Panc1 (cell line): ENCODE measurements at regions not wholly inside any gene's neighbourhood (a gene's known extent, or its start where the extent isn't known, plus 50 kb on each side); places are given as distances from the start of the nearest gene placed in this dataset.

Source experiments
- ATAC-seq: fragments of 200-7000 bp; cut with Tn5 transposase; 2 replicates; pipeline ENCODE4 v1.9.1; 2020; ENCODE audit warnings: mild to moderate bottlenecking, moderate library complexity
- BruUV-seq: library from RNA; stranded (reverse); fragments of 400-500 nt; replicated peaks from 2 replicates; lab custom pipeline; 2021; lab: Mats Ljungman, UMichigan
- CTCF ChIA-PET: fragments of 300-600 bp; sonication (Branson Sonifier 250); formaldehyde crosslinking; loops from one replicate; lab custom pipeline; 2022; ENCODE audit warnings: antibody characterized with exemption; lab: Charles Lee
- POLR2A ChIA-PET: fragments of 300-600 bp; sonication (Branson Sonifier 250); formaldehyde crosslinking; loops from one replicate; lab custom pipeline; 2022; ENCODE audit warnings: antibody characterized with exemption; lab: Charles Lee
- DNase-seq: peaks from one replicate; pipeline ENCODE4 v3.0.0-alpha.2; 2010; ENCODE audit warnings: low read depth, low spot score
- H3K27ac ChIP-seq: 2 replicates; pipeline ENCODE4 v1.5.1; 2011; ENCODE audit warnings: mild to moderate bottlenecking, low read length, inconsistent platforms
- H3K27me3 ChIP-seq: fragments of 200-500 bp; sonication (Bioruptor generic); 2 replicates; pipeline ENCODE4 v1.6.0; 2014; ENCODE audit warnings: low read length, inconsistent platforms; ENCODE audit not compliant: control insufficient read depth, insufficient read depth
- H3K36me3 ChIP-seq: fragments of 200-500 bp; sonication (Bioruptor generic); 2 replicates; pipeline ENCODE4 v1.5.1; 2014; ENCODE audit warnings: inconsistent platforms, mild to moderate bottlenecking, low read length, moderate library complexity; ENCODE audit not compliant: control insufficient read depth, insufficient read depth
- H3K4me1 ChIP-seq: 2 replicates; pipeline ENCODE4 v1.5.1; 2011; ENCODE audit warnings: inconsistent platforms, mild to moderate bottlenecking, low read length, moderate library complexity; ENCODE audit not compliant: control insufficient read depth, insufficient read depth
- H3K4me3 ChIP-seq, 2 experiments: 2 replicates each; pipeline ENCODE4 v1.5.1; 2011 to 2012; ENCODE audit warnings: low read depth in 2 of 2, low read length in 2 of 2, mild to moderate bottlenecking in 2 of 2, inconsistent platforms in 1 of 2, moderate library complexity in 1 of 2
- H3K9me3 ChIP-seq: fragments of 200-500 bp; sonication (Bioruptor generic); 2 replicates; pipeline ENCODE4 v1.5.1; 2014; ENCODE audit warnings: low read depth, mild to moderate bottlenecking, inconsistent platforms, low read length, moderate library complexity; ENCODE audit not compliant: control insufficient read depth, insufficient read depth
- POLR2AphosphoS5 ChIP-seq: IDR thresholded peaks from 2 replicates; pipeline ENCODE4 v1.6.1; 2012; ENCODE audit warnings: mild to moderate bottlenecking, low read depth, low read length, moderate library complexity
- REST ChIP-seq, 2 experiments: IDR thresholded peaks; 2 replicates each; pipeline ENCODE4 v1.6.1; 2011 to 2012; ENCODE audit warnings: low read depth in 2 of 2, control low read depth in 1 of 2, low read length in 1 of 2, mild to moderate bottlenecking in 1 of 2, moderate library complexity in 1 of 2; ENCODE audit not compliant: insufficient read depth in 1 of 2
- SIN3A ChIP-seq: IDR thresholded peaks from 2 replicates; pipeline ENCODE4 v1.6.1; 2012; ENCODE audit warnings: low read depth, mild to moderate bottlenecking, low read length, moderate library complexity, borderline replicate concordance; ENCODE audit not compliant: insufficient read depth
- TCF7L2 ChIP-seq: IDR thresholded peaks from 2 replicates; pipeline ENCODE4 v1.6.1; 2011; ENCODE audit warnings: mild to moderate bottlenecking, low read depth, low read length, inconsistent platforms
- in situ Hi-C: cut with HindIII; loops from 2 replicates; pipeline ENCODE4 v1.10.0; 2016; ENCODE audit warnings: low sequenced_read_pairs, low pct_unique_long_range_greater_than_20kb
- intact Hi-C: fragments of 100-400 bp; cut with micrococcal nuclease; formaldehyde crosslinking; loops from one replicate; pipeline ENCODE4 v1.10.0; 2022; ENCODE audit not compliant: unreplicated experiment
- TF ChIP-seq, protein P1 (sequence below): fragments of 450-650 bp; IDR thresholded peaks from 2 replicates; pipeline ENCODE4 v1.5.1; 2017; ENCODE audit warnings: mild to moderate bottlenecking

- TF ChIP-seq TCF7L2 (no peak), REST (IDR thresholded peaks at IDR 0.05; ENCODE audit: insufficient read depth in 1 of 2, low read depth in 2 of 2, low read length in 1 of 2) (no peak), SIN3A (no peak), POLR2AphosphoS5 (no peak)
- TF ChIP-seq, protein P1, sequence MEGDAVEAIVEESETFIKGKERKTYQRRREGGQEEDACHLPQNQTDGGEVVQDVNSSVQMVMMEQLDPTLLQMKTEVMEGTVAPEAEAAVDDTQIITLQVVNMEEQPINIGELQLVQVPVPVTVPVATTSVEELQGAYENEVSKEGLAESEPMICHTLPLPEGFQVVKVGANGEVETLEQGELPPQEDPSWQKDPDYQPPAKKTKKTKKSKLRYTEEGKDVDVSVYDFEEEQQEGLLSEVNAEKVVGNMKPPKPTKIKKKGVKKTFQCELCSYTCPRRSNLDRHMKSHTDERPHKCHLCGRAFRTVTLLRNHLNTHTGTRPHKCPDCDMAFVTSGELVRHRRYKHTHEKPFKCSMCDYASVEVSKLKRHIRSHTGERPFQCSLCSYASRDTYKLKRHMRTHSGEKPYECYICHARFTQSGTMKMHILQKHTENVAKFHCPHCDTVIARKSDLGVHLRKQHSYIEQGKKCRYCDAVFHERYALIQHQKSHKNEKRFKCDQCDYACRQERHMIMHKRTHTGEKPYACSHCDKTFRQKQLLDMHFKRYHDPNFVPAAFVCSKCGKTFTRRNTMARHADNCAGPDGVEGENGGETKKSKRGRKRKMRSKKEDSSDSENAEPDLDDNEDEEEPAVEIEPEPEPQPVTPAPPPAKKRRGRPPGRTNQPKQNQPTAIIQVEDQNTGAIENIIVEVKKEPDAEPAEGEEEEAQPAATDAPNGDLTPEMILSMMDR, result no peak
- DNase-seq (no peak), ATAC-seq (no peak)
- Histone ChIP-seq H3K36me3 (no peaks in the 10 kb centered on the region; the same call in 1 of the 2 replicates), H3K4me1 (0 out of 2 replicates have a peak, but pooled peaks cover 3% of the 10 kb centered on the region), H3K27me3 (peaks cover 40% of the 10 kb centered on the region), H3K27ac (no peak overlapping the region), H3K9me3 (no peaks in the 10 kb centered on the region), H3K4me3 (no peak overlapping the region)
- in situ Hi-C loops, result no loop called here
- POLR2A ChIA-PET, result no interaction called here
- intact Hi-C loops, result no loop called here
- no TSS peak for BruUV-seq
- CTCF ChIA-PET, result no interaction called here
Measured at GRCh38 chr15:96412045-96412905, 81.8 kb downstream of the NR2F2 start.

DNA sequence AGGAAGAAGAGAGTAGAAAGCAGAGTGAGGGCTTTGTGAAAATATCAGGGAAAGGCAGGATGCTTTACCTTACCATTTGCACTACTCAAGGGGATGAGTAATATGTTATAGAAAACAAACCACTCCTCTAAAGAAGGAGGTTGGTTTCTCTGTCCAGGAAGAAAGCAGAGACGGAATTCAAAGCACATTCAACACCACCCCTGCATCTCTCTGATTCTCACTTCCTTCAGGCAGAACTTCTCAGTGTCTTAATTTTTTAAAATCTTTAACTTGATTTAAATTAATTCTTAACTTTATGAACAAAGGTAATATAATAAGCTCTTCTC lies 82.4 kb downstream of the NR2F2 start:
- no TSS peak for BruUV-seq
- POLR2A ChIA-PET, result interaction anchor here (0.6 kb wide), 1 partner anchor 477 kb away, joined by 3 read pairs; no protein-coding TSS in a partner anchor
- no peaks in the 10 kb centered on the region; the same call in 1 of the 2 replicates for H3K36me3 ChIP-seq
- H3K27me3 ChIP-seq, result peaks cover 43% of the 10 kb centered on the region
- DNase-seq (no peak), ATAC-seq (no peak)
- TF ChIP-seq REST (IDR thresholded peaks at IDR 0.05; ENCODE audit: insufficient read depth in 1 of 2, low read depth in 2 of 2, low read length in 1 of 2), result no peak
- TF ChIP-seq, protein P1, result no peak
- no peak for TF ChIP-seq TCF7L2
- TF ChIP-seq POLR2AphosphoS5, result no peak
- no peak for TF ChIP-seq SIN3A
- no peak overlapping the region for H3K27ac ChIP-seq
- CTCF ChIA-PET, result no interaction called here
- in situ Hi-C loops (no loop called here), intact Hi-C loops (no loop called here)
- H3K4me1 ChIP-seq, result 0 out of 2 replicates have a peak, but pooled peaks cover 3% of the 10 kb centered on the region
- H3K4me3 ChIP-seq, result no peak overlapping the region
- H3K9me3 ChIP-seq, result no peaks in the 10 kb centered on the region
